HG02610 (cell line): ENCODE measurements at regions not wholly inside any gene's neighbourhood (a gene's known extent, or its start where the extent isn't known, plus 50 kb on each side); places are given as distances from the start of the nearest gene placed in this dataset.
"Not testable (repeated sequence)": the region's sequence is repeated elsewhere in the genome, so short reads cannot be mapped to it uniquely, and the experiment has no call there.

Experiments
- ATAC-seq: cut with Tn5 transposase; IDR thresholded peaks from one replicate; pipeline ENCODE4 v1.9.1; 2021; ENCODE audit warnings: mild to moderate bottlenecking, moderate library complexity; ENCODE audit not compliant: unreplicated experiment

- no peak for ATAC-seq
These were observed 238.1 kb downstream of the OLFM4 start for GRCh38 chr13:53266757-53267156.

- no peak for ATAC-seq
These were observed 241.0 kb downstream of the OLFM4 start for GRCh38 chr13:53269634-53270033.

DNA sequence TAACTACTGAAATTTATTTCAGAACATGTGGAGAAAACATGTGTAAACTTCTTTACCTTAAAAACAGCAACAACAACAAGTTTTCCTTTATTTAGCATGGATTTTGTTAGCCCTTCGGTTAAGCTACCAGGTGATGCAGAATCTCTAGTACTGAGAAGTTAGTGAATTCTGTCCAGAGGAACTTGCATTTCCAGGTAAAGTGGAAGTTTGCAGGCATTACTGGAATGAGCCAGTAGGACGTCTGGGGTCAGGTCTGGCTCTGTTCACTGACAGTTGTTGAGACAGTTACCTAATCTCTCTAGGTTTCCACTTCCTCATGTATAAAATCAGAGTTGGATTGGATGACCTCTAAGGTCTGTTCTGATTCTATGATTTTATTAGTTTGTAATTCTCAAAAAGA, 244.3 kb downstream of the OLFM4 start:
- ATAC-seq = no peak

GRCh38 chr13:53276265-53276664, 247.7 kb downstream of the OLFM4 start:
- no peak for ATAC-seq

- no peak for ATAC-seq
These were observed 253.1 kb downstream of the OLFM4 start for GRCh38 chr13:53281677-53282076.

DNA sequence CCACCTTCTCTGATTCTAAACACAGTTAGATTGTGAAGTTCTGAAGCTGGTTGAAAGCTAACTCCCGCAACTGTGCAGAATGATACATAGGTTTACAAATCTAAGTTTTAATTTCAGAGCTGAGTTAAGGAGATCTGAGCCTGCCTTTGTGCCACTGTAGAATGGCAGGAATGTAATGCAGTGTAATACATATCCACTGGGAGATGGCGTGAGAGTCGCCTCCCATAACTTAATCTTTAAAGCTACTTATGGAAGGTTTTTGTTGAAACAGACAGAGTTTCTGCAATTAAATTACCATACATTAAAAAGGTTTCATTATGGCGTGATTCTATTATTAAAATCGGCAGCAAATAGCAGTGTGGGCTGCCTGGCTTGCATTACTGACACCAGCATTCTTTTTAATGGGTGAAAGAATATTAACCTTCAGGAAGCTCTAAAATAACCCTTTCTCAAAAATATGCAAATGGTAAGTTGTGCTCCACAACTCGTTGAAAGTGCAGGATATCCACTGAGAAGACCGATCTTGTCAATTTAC, 257.4 kb downstream of the OLFM4 start:
- no peak for ATAC-seq

DNA sequence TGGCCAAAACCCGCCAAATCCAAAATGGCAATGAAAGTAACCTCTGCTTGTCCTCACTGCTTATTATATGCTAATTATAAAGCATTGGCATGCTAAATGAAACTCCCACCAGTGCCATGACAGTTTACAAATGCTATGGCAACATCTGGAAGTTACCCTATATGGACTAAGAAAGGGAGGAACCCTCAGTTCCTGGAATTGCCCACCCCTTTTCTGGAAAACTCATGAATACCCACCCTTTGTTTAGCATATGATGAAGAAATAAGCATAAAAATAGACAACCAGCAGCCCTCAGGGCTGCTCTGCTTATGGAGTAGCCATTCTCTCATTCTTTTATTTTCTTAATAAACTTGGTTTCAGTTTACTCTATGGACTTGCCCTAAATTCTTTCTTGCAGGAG, 269.8 kb downstream of the OLFM4 start:
- no peak for ATAC-seq

DNA sequence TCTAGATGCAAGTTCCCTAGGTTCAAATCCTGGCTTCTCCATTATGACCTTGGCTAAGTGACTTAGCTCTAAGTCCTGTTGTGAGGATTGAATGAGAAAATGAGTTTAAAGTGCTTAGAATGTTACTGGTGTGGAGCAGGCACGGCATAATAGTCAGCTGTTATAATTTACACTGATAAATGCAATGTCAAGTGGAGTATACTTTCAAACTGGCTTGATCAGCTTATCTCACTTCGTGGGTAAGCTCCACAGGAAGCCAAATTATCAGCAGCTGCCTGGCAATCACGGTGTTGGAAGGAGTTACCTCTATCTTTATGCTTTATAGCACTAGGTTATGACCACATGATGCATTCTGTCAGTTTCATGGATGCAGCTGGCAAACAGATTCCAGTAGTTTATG, 272.8 kb downstream of the OLFM4 start:
- no peak for ATAC-seq

- not testable (repeated sequence) for ATAC-seq
These were observed 276.8 kb downstream of the OLFM4 start for GRCh38 chr13:53305419-53305818.

DNA sequence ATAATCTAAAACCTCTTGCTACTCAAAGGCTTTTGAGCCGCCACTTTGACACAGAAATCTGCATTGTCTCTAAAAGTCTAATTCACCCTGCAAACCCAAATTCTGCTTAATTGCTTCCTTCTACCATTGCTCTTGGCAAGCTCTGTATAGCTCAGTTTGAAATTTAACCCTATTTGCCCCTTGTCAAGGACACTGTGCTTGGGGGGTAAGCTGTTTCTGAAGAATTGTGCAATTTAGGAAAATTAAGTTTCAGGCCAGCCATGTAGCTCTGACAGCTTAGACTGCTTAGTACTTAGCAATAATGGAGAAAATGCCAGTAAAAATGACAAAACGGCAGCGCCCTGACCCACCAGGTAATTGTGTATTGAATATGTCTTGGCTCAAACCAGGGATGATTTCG, 282.2 kb downstream of the OLFM4 start:
- ATAC-seq = no peak

DNA sequence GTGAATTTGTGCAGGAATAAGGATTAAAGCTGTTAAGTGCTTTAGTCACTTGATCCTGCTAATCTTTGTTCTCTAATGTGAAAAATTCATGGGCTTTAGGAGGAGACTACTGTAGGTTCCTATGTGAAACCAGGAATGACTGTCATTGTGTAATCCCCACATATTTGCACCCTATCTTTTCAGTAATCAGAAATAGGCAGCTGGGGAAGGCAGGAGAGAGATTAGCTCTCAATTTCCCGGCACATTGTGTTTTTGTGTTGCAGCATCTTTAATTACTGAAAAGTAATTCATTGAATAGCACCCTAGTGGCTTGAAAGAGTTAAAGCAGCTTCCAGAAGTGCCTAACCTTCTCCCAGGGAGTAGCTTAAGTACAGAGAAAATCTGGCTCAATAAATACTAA, 282.9 kb downstream of the OLFM4 start:
- ATAC-seq = no peak

- ATAC-seq = no peak
These were observed 292.7 kb downstream of the OLFM4 start for GRCh38 chr13:53321296-53321801.

GRCh38 chr13:53324656-53325055, 296.0 kb downstream of the OLFM4 start:
- no peak for ATAC-seq

GRCh38 chr13:53326716-53327115, 298.1 kb downstream of the OLFM4 start:
- no peak for ATAC-seq

GRCh38 chr13:53327680-53328315, 299.2 kb downstream of the OLFM4 start:
- ATAC-seq = no peak

GRCh38 chr13:53336441-53337160, 308.0 kb downstream of the OLFM4 start:
- no peak for ATAC-seq

GRCh38 chr13:53338760-53339159, 310.1 kb downstream of the OLFM4 start:
- ATAC-seq = no peak

- peak; percentile 49 for ATAC-seq
These were observed 312.0 kb downstream of the OLFM4 start for GRCh38 chr13:53340505-53341143.

DNA sequence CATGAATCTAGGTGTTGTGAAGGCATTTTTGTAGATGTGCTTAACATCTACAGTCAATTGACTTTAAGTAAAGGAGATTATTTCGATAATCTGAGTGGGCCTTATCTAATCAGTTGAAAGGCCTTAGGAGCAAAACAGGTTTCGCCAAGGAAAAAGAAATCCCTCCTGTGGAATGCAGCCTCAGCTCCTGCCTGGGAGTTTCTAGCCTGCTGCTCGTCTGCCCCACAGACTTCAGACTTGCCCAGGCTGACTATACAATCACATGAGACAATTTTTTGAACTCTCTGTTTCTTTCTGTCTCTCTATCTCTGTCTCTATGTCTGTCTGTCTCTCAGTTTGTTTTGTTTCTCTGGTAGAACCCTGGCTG, 312.5 kb downstream of the OLFM4 start:
- ATAC-seq = no peak

GRCh38 chr13:53342623-53343360, 314.2 kb downstream of the OLFM4 start:
- no peak for ATAC-seq

DNA sequence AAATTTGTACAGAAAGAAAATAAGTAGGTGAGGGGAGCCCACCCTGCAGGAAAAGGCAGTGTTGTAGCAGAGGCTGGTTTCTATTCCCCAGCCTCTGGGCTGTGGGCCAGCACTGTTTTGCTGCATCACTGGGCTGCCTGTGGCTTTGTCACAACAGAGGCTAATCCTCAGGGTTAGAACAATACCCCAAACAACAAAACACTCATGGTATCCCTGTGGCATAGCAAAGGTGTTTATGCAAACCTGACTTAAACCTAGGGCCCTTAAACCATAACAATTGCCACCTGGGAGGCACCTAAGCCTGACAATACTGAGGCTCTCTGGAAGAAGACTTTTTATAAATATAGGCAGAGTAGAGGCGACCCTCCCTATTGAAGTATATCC, 314.7 kb downstream of the OLFM4 start:
- ATAC-seq = no peak
